ENCODE measurements at regions not wholly inside any gene's neighbourhood (a gene's known extent, or its start where the extent isn't known, plus 50 kb on each side); places are given as distances from the start of the nearest gene placed in this dataset.

DNA sequence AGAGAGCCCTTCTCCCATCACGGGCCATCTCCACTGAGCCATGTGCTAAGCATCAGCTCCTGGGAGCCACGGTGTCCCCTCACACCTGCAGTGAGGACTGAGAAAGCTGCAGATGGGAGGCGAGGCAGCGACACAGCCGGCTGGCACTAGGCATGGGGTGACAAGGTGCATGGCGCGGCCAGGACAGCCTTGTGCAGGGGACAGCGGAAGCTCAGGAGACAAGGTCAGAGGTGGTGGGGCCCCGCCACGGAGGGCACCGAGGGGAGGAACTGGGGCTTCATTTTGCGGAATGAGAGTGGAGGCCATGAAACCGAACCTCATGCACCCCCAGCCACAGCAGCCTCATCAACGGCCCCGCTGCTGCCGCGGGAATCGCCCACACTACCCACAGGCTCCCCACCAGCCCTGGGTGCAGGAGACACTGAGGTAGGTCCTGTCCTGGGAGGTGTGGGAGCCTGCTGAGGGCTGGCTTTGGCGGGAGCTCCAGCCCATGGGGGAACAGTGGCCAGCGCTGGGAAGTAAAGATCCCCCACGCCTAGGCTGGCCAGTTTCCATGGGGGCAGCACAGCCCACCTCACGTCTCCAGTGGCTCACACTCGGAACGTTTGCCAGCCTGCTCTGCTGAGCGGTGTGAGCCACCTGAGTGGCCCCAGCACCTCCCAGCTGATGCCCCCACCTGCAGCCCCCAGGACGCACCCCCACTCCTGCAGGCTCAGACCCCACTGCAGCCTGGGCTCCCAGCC, 71.2 kb upstream of the INSIG1 start:
- H3K36me3 ChIP-seq, result no peaks in the 10 kb centered on the region
- peaks cover 0 to 13% (median 0%) of the 10 kb centered on the region in 3 donors for H3K4me1 ChIP-seq
- TF ChIP-seq, protein P1, sequence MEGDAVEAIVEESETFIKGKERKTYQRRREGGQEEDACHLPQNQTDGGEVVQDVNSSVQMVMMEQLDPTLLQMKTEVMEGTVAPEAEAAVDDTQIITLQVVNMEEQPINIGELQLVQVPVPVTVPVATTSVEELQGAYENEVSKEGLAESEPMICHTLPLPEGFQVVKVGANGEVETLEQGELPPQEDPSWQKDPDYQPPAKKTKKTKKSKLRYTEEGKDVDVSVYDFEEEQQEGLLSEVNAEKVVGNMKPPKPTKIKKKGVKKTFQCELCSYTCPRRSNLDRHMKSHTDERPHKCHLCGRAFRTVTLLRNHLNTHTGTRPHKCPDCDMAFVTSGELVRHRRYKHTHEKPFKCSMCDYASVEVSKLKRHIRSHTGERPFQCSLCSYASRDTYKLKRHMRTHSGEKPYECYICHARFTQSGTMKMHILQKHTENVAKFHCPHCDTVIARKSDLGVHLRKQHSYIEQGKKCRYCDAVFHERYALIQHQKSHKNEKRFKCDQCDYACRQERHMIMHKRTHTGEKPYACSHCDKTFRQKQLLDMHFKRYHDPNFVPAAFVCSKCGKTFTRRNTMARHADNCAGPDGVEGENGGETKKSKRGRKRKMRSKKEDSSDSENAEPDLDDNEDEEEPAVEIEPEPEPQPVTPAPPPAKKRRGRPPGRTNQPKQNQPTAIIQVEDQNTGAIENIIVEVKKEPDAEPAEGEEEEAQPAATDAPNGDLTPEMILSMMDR (IDR thresholded peaks at IDR 0.05), result no peak
- TF ChIP-seq POLR2A (IDR thresholded peaks at IDR 0.05), result no peak
- intact Hi-C loops (cut with DNase I), result no loop called here
- no peak overlapping the region for H3K27ac ChIP-seq
- no peaks in the 10 kb centered on the region for H3K9me3 ChIP-seq
- no peak overlapping the region for H3K4me3 ChIP-seq
- peaks cover 0 to 84% (median 0%) of the 10 kb centered on the region in 4 donors for H3K27me3 ChIP-seq
- WGBS, 2 donors, result 75 to 81% methylated on average over 16 to 17 of the region's 26 CpGs
- DNase-seq, result no peak

DNA sequence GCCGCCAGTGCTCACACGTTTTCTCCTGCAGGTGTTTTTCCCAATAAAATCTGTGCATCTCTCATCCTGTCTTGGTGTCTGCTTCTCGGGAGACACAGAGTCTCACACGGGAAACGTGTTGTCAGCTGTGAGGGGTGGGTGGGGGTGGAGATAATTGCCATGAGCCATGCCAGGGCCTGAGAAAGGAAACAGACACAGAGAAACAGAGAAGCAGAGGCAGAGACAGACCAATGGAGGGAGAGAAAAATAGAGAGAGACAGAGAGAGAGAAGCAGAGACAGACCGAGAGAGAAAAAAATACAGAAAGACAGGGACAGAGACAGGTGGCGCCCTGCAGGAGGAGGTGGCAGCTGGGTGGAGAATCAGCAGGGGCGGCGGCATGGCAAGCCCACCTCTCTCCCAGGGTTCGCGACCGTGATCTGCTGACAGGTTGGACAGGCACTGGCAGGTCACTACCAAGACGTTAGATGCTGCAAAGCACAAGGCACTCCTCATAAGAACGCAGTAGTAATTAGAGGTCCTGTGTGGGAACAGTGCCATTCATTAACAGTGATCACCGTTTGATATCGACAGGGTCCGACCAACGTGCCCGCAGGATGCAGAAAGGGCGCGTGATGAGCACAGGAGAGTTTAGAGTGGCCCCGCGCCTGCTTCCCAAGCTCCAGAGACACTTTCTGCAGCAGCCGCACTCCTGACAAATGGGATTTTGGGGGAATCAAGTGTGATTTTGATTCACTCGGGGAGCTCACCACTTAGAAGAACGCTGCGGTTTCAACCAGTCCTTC, 70.5 kb upstream of the INSIG1 start:
- Histone ChIP-seq H3K27ac (no peak overlapping the region), H3K36me3 (no peaks in the 10 kb centered on the region), H3K4me1 (peaks cover 0 to 13% (median 0%) of the 10 kb centered on the region in 3 donors), H3K4me3 (no peak overlapping the region), H3K27me3 (peaks cover 0 to 82% (median 0%) of the 10 kb centered on the region in 4 donors), H3K9me3 (no peaks in the 10 kb centered on the region)
- DNase-seq, result no peak
- TF ChIP-seq POLR2A (IDR thresholded peaks at IDR 0.05), result no peak
- TF ChIP-seq, protein P1 (IDR thresholded peaks at IDR 0.05), result no peak
- 75 to 77% methylated on average over 22 to 23 of the region's 27 CpGs for WGBS, 2 donors
- intact Hi-C loops (cut with DNase I), result no loop called here

DNA sequence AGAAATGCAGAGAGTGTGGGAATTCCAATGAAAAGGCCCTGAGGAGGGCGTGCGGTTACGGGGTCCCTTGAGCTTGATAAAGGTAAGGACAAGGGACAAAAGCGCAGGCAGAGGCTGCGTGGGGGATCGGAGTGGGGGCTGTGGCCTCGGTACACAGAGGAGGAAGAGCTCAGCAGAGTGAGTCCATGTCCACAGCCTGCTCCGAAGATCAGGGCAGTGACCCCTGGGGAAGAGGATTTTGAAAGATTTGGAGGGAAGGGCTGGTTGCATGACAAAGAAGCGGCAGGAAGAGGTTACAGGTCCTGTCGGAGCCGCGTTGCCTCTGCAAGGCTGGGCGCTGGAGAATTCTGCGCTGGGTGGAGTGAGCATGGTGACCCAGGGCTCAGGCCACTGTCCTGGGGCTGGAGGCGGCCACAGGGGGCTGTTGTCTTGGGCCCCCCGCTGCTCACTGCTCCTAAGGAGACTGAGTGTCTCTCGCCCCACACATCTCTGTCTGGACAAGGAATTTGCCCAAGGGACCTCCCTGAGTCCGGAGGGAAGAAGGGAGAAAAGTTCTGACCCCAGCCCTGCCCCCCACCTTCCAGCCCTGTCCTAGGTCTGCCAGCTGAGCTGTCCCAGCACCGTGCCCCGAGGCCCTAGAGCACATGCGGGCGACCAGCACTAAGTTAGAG, 69.8 kb upstream of the INSIG1 start:
- no peak for TF ChIP-seq POLR2A (IDR thresholded peaks at IDR 0.05)
- TF ChIP-seq, protein P1 (IDR thresholded peaks at IDR 0.05), result no peak
- 78 to 84% methylated on average over 17 of the region's 22 CpGs for WGBS, 2 donors

DNA sequence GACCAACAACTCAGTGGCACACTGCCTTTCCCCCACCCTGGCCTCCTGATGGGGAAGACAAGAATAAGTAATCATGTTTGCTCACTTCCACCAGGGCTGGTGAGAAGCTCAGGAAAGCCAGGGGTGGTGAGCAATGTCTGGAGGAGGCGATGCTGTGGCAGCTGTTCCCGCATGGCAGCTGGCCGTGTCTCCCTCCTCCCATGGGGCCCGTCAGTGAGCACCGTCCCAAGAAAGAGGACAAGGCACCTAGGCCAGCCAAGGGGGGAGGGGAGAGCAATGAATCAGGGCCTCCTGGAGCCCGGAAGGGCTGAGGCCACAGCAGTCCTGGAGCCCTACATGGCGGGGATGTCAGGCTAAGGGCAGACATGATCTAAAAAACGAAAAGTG, 69.2 kb upstream of the INSIG1 start:
- peaks cover 0 to 72% (median 0%) of the 10 kb centered on the region in 4 donors for H3K27me3 ChIP-seq
- TF ChIP-seq, protein P1 (IDR thresholded peaks at IDR 0.05), result no peak
- no peak for TF ChIP-seq POLR2A (IDR thresholded peaks at IDR 0.05)
- H3K36me3 ChIP-seq, result no peaks in the 10 kb centered on the region
- DNase-seq, result no peak
- no peaks in the 10 kb centered on the region for H3K9me3 ChIP-seq
- intact Hi-C loops (cut with DNase I), result no loop called here
- H3K27ac ChIP-seq, result no peak overlapping the region
- 65 to 85% methylated on average over 3 to 5 of the region's 8 CpGs for WGBS, 2 donors
- H3K4me3 ChIP-seq, result no peak overlapping the region
- peaks cover 0 to 18% (median 0%) of the 10 kb centered on the region in 3 donors for H3K4me1 ChIP-seq

More for the DNA sequence above, 69.8 kb upstream of the INSIG1 start:
- no peaks in the 10 kb centered on the region for H3K9me3 ChIP-seq
- H3K27ac ChIP-seq, result no peak overlapping the region
- DNase-seq, result no peak
- intact Hi-C loops (cut with DNase I), result no loop called here
- peaks cover 0 to 77% (median 0%) of the 10 kb centered on the region in 4 donors for H3K27me3 ChIP-seq
- peaks cover 0 to 15% (median 0%) of the 10 kb centered on the region in 3 donors for H3K4me1 ChIP-seq
- no peaks in the 10 kb centered on the region for H3K36me3 ChIP-seq
- no peak overlapping the region for H3K4me3 ChIP-seq

Measured in esophagus squamous epithelium (tissue), 5 donors.